ENCODE measurements at regions not wholly inside any gene's neighbourhood (a gene's known extent, or its start where the extent isn't known, plus 50 kb on each side); places are given as distances from the start of the nearest gene placed in this dataset.

- TF ChIP-seq CTCF (IDR thresholded peaks at IDR 0.05), result no peak
Observed at GRCh38 chr11:131204282-131204681, 166.1 kb upstream of the NTM start.

- no peak for TF ChIP-seq CTCF (IDR thresholded peaks at IDR 0.05)
Observed at GRCh38 chr11:131204765-131205380, 165.5 kb upstream of the NTM start.

DNA sequence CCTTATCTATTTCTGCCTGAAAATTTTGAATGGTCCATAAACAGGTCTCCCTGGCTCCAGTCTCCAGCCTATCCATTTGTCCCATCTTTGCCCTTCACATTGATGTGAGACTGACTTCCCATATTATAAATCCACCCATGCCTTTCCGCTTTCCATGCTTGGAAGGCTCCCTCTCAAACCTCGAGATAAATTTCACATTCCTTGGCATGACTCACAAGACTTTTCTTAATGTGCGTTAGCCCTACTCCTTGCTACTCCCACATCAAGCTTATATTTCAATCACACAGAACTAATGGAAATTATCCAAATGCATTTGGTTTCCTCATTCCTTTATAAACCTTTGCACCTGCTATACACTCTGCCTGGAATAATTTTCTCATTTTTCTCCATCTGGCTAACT, 163.7 kb upstream of the NTM start:
- no peak for TF ChIP-seq CTCF (IDR thresholded peaks at IDR 0.05)

DNA sequence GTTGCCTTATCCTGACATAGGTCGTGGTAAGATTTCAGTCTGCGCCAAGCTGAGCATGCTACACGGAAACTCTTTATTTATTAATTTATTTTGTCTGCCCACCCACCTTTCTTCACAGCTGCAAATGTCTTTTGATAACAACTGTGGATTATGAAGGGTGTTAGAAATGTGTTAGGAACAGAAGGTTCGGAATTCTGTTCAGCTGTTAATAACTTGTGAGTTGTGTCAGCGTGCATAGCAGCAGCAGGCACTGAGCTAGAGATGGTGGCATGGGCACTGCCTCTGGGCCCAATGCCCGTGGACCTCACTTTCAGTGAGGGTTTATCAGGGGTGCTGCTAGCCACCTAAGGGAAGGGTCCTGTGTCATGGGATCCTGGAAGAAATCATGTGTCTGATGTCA, 162.5 kb upstream of the NTM start:
- no peak for TF ChIP-seq CTCF (IDR thresholded peaks at IDR 0.05)

- peak; percentile 48; the same call in 1 of the 2 replicates for TF ChIP-seq CTCF (IDR thresholded peaks at IDR 0.05)
Observed at GRCh38 chr11:131217313-131218310, 152.8 kb upstream of the NTM start.

DNA sequence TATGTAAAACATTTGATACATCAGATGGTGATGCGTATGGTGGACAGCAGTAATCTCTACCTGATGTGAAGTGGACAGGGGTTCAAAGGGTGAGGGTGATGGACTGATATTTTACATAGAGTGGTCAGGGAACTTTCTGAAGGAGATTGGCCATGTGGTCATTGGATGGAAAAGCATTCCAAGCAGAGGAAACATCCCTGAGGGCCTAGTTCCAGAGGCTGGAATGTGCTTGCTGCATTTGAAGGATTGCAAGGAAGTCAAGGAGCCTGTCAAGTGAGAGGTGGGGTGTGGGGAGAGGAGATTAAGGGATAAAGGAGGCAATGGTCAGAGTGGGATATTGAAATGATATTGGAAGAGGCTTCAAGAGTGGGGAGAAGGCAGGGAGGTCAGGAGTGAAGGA, 151.9 kb upstream of the NTM start:
- no peak for TF ChIP-seq CTCF (IDR thresholded peaks at IDR 0.05)

- TF ChIP-seq CTCF (IDR thresholded peaks at IDR 0.05), result no peak
Observed at GRCh38 chr11:131219646-131220045, 150.8 kb upstream of the NTM start.
